Activated CD8-positive, alpha-beta T cell treated with anti-CD3 and anti-CD28 coated beads, Interleukin-2, amount 10 ng/mL, durations not matched to agents 7 days and 5 days (primary cell): ENCODE measurements at regions not wholly inside any gene's neighbourhood (a gene's known extent, or its start where the extent isn't known, plus 50 kb on each side); places are given as distances from the start of the nearest gene placed in this dataset.

ENCODE experiments used
- ATAC-seq: fragments of 150-1000 bp; cut with Tn5 transposase; one replicate; pipeline ENCODE4 v1.10.0; 2021; ENCODE audit warnings: moderate library complexity
- CTCF ChIA-PET: fragments of 350-600 bp; sonication (Branson Sonifier 250); formaldehyde crosslinking; loops from one replicate; lab custom pipeline; 2021; ENCODE audit warnings: antibody characterized with exemption; lab: Charles Lee
- POLR2A ChIA-PET: fragments of 350-600 bp; sonication (Branson Sonifier 250); formaldehyde crosslinking; loops from one replicate; lab custom pipeline; 2021; ENCODE audit warnings: antibody characterized with exemption; lab: Charles Lee
- DNase-seq: peaks from one replicate; pipeline ENCODE4 v3.0.0-alpha.2; 2020
- H3K27ac Mint-ChIP-seq: one replicate; pipeline ENCODE4 v1.8.0; 2021; ENCODE audit warnings: mild to moderate bottlenecking, mixed read lengths
- H3K27me3 Mint-ChIP-seq: one replicate; pipeline ENCODE4 v1.8.0; 2021; ENCODE audit warnings: low read depth, mixed read lengths
- H3K36me3 Mint-ChIP-seq: one replicate; pipeline ENCODE4 v1.8.0; 2021; ENCODE audit warnings: low read depth, mixed read lengths
- H3K4me1 Mint-ChIP-seq: one replicate; pipeline ENCODE4 v1.8.0; 2021; ENCODE audit warnings: low read depth, mixed read lengths
- H3K4me3 Mint-ChIP-seq: one replicate; pipeline ENCODE4 v1.8.0; 2021; ENCODE audit warnings: mild to moderate bottlenecking, mixed read lengths
- H3K9me3 Mint-ChIP-seq: one replicate; pipeline ENCODE4 v1.8.0; 2022; ENCODE audit warnings: mixed read lengths; ENCODE audit not compliant: insufficient read depth

DNA sequence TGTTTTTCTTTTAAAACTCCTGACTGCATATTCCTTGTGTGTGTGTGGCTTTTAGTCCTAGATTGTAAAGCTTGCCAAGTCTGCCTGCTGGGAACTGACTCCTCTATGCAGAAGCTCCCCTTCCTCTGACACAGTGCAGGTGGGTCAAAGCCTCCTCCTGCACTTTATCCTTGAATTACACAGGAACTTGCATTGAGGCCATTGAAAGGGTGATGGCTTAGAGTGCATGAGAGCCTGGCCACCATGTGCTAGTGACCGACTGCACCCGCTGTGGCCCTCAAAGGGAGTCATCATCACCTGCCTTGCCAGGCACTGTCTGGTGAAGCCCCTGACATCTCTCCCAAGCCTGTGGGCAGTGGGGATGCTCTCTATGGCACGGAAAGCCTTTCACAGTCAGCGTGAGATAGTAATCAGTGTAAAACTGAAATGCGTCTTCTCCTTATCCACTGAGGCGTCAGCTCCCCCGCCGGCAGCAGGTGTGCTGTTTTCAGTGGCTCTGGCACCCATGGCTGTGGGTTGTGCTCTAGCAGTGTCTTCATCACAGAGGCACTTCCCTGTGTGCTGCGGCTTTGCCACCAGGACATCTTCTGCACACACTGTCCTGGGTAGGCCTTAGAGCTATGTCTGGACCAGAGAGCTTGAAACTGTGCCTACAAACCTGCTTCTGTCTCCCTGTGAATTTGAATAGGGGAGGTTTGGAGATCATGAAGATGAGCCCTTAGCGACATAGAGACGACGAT lies 87.9 kb downstream of the THBS2 start:
- Mint-ChIP-seq H3K27ac (no peak overlapping the region), H3K4me3 (no peak overlapping the region), H3K4me1 (no peaks in the 10 kb centered on the region), H3K27me3 (no peaks in the 10 kb centered on the region), H3K9me3 (no peaks in the 10 kb centered on the region), H3K36me3 (no peaks in the 10 kb centered on the region)
- DNase-seq (peak; percentile 14), ATAC-seq (no peak)
- ChIA-PET POLR2A (no interaction called here), CTCF (no interaction called here)

DNA sequence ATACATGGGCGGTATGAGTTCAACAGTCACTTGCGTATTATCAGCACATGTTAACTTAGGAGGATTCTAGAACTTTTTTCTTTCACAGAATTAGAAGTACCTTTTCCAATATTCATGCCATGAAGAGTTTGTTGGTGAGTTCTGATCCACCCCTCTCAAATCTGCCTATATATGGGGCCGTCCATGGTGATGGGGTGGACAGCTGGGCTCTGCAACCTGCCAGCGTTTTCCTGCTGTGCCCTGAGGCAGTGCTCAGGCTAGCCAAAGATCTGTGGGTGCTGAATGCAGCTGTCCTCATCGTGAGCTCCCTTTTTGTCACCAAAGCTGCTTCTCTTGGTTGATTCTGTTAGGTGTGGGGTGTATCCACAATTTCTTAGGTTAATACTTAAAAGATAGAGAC lies 88.7 kb downstream of the THBS2 start:
- no peak overlapping the region for H3K4me3 Mint-ChIP-seq
- H3K36me3 Mint-ChIP-seq, result no peaks in the 10 kb centered on the region
- CTCF ChIA-PET, result no interaction called here

DNA sequence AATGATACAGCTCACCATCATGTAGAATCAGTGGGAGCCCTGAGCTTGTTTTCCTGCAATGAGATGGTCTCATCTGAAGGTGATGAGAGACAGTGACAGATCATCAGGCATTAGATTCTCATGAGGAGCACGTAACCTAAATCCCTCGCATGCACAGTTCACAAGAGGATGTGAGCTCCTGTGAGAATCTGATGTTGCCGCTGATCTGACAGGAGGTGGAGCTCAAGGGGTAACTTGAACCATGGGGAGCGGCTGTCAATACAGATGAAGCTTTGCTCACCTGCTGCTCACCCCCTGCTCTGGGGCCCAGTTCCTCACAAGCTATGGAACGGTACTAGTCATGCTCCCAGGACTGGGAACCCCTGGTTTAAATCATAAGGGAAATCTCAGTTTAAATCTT lies 89.2 kb downstream of the THBS2 start:
- Mint-ChIP-seq H3K4me3 (no peak overlapping the region), H3K9me3 (no peaks in the 10 kb centered on the region), H3K36me3 (no peaks in the 10 kb centered on the region), H3K27ac (no peak overlapping the region), H3K27me3 (no peaks in the 10 kb centered on the region), H3K4me1 (no peaks in the 10 kb centered on the region)
- CTCF ChIA-PET, result no interaction called here
- no peak for DNase-seq
- POLR2A ChIA-PET, result no interaction called here
- ATAC-seq, result no peak

More for the DNA sequence above, 88.7 kb downstream of the THBS2 start:
- POLR2A ChIA-PET, result no interaction called here
- DNase-seq (peak; percentile 4), ATAC-seq (no peak)
- no peaks in the 10 kb centered on the region for H3K4me1 Mint-ChIP-seq
- no peaks in the 10 kb centered on the region for H3K9me3 Mint-ChIP-seq
- H3K27ac Mint-ChIP-seq, result no peak overlapping the region
- no peaks in the 10 kb centered on the region for H3K27me3 Mint-ChIP-seq

DNA sequence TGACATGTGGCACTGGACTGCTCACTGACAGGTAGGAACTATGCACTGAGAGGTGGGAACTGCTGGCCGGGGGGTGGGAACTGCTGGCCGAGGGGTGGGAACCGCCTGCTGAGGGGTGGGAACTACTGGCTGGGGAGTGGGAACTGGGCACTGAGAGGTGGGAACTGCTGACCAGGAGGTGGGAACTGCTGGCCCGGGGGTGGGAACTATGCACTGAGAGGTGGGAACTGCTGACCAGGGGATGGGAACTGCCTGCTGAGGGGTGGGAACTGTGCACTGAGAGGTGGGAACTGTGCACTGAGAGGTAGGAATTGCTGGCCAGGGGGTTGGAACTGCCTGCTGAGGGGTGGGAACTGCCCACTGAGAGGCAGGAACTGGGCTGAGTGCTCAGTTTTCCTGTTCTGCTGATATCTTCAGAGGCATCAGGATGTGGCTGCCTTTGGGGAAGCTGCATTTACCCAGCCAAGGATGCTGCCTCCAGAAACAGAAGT lies 90.2 kb downstream of the THBS2 start:
- POLR2A ChIA-PET, result no interaction called here
- CTCF ChIA-PET, result no interaction called here
- H3K27me3 Mint-ChIP-seq, result no peaks in the 10 kb centered on the region

DNA sequence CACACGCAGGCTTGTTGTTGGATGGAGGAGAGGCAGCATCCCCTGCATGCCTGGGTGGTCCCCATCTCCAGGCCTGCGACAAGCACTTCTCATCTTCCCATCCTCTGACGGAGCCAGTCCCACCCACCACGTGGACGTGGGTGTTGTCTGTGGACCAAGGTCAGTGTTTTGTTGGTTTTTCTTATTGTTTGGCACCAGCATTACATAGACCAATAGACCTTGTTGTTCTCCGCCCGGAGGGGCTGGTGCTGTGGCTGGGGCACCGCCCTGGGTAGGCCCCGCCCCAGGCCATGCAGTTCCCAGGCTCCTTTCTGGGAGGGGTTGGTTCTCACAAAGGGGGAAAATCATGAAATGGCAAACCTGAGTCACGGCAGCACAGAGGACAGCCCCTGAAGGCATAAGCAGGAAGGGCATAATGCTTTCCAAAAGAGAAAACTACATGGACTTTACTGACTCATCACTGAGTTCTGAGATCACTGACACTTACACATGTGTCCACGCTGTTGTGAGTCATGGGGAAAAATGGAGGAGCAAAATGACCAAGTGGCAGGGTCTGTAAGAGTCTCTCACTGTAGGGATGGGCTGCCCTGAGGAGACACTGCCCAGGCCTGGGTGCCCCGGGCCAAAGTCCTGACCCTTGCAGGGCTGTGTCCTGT lies 90.8 kb downstream of the THBS2 start:
- no peak for ATAC-seq

More for the DNA sequence above, 90.2 kb downstream of the THBS2 start:
- Mint-ChIP-seq H3K9me3 (no peaks in the 10 kb centered on the region), H3K4me1 (no peaks in the 10 kb centered on the region), H3K4me3 (no peak overlapping the region), H3K36me3 (no peaks in the 10 kb centered on the region), H3K27ac (no peak overlapping the region)
- ATAC-seq (no peak), DNase-seq (no peak)

DNA sequence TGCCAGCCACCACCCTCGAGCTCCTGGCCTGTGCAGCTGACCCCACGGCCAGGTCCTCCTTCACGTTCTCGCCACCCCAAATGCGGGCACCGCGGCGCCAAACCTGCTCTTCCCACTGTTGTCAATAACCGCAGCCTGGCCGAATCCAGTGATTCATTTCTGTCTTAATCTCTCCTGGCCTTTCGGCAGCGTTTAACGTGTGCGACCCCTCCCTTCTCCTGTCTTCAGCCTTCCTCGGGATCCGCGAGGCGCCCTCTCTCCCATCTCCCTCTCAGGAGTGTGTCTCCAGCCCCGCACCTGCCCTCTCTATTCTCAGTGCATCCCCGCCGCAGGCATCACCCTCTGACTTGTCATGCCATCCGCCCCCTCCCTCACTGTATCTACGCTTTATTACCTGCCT lies 91.4 kb downstream of the THBS2 start:
- H3K4me3 Mint-ChIP-seq, result no peak overlapping the region
- no peaks in the 10 kb centered on the region for H3K4me1 Mint-ChIP-seq
- DNase-seq, result no peak
- ATAC-seq, result no peak
- H3K27me3 Mint-ChIP-seq, result no peaks in the 10 kb centered on the region
- no peaks in the 10 kb centered on the region for H3K9me3 Mint-ChIP-seq
- ChIA-PET CTCF (no interaction called here), POLR2A (no interaction called here)
- H3K36me3 Mint-ChIP-seq, result no peaks in the 10 kb centered on the region
- no peak overlapping the region for H3K27ac Mint-ChIP-seq

More for the DNA sequence above, 90.8 kb downstream of the THBS2 start:
- no peaks in the 10 kb centered on the region for H3K27me3 Mint-ChIP-seq
- H3K36me3 Mint-ChIP-seq, result no peaks in the 10 kb centered on the region
- no peak overlapping the region for H3K4me3 Mint-ChIP-seq
- H3K4me1 Mint-ChIP-seq, result no peaks in the 10 kb centered on the region
- DNase-seq, result no peak
- CTCF ChIA-PET, result no interaction called here
- POLR2A ChIA-PET, result no interaction called here
- no peak overlapping the region for H3K27ac Mint-ChIP-seq
- H3K9me3 Mint-ChIP-seq, result no peaks in the 10 kb centered on the region

DNA sequence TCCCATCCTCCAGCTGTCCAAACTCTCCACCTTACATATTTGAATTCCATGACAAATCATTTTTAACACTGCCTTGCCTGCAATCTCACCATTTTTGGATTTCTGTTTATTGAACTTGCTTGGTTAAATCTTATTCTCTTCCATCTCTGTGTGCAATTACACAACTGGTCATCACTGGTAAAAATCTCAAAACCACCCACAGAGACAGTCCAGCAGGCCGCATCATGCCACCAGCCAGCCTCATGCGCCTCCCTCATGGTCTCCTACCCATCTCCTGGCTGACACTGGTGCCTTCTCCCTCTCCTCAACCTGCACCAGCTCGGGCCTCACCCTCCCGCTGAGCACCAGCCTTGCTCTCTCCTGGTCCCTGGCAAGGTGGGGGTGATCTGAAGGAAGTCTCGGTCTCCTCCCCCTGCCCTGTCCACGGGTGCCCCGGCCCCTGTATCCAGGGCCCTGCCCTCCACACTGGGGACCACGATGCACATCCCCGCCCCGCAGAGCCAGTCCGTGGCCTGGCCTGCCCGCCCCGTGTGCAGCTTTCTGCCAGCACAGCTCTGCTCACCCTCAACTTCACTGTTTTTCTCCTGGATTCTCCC lies 92.0 kb downstream of the THBS2 start:
- no peaks in the 10 kb centered on the region for H3K36me3 Mint-ChIP-seq
- DNase-seq (no peak), ATAC-seq (no peak)
- no peak overlapping the region for H3K27ac Mint-ChIP-seq
- no peak overlapping the region for H3K4me3 Mint-ChIP-seq
- no peaks in the 10 kb centered on the region for H3K9me3 Mint-ChIP-seq
- CTCF ChIA-PET, result no interaction called here
- no peaks in the 10 kb centered on the region for H3K4me1 Mint-ChIP-seq
- POLR2A ChIA-PET, result no interaction called here
- H3K27me3 Mint-ChIP-seq, result no peaks in the 10 kb centered on the region

DNA sequence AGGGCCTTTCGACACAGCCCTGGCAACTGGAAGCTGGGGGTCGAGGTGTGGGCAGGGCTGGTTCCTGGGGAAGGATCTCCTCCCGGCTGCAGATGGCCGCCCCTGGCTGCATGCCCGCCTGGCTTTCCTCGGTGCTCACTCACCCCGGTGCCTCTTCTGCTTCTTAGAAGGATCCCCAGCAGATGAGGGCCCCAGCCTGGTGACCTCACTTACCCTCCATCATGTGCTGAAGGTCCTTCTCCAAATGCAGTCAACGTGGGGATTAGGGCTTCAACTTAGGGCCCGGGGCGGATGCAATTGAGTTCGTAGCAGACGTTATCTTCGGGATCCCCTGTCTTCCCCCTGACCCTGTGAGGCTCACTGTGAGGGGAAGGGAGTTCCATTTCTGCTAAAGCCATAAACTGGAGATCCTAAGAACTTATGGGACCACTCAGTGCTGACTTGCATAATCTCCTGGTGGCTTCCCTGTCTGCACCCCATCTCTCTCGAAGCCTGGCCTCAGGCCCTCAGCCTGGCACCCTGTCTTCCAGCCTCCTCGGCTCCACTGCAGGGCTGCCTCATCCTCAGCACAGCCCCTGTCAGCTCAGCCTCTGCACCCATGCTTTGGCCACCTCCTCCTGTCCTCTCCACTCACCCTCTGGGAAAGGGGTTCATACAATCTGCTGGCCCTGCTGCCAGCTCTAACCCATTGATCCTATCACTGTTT lies 92.6 kb downstream of the THBS2 start:
- Mint-ChIP-seq H3K4me3 (no peak overlapping the region), H3K4me1 (no peaks in the 10 kb centered on the region), H3K27me3 (no peaks in the 10 kb centered on the region), H3K27ac (no peak overlapping the region), H3K36me3 (no peaks in the 10 kb centered on the region), H3K9me3 (no peaks in the 10 kb centered on the region)
- no peak for DNase-seq
- ATAC-seq, result no peak
- ChIA-PET CTCF (no interaction called here), POLR2A (no interaction called here)

DNA sequence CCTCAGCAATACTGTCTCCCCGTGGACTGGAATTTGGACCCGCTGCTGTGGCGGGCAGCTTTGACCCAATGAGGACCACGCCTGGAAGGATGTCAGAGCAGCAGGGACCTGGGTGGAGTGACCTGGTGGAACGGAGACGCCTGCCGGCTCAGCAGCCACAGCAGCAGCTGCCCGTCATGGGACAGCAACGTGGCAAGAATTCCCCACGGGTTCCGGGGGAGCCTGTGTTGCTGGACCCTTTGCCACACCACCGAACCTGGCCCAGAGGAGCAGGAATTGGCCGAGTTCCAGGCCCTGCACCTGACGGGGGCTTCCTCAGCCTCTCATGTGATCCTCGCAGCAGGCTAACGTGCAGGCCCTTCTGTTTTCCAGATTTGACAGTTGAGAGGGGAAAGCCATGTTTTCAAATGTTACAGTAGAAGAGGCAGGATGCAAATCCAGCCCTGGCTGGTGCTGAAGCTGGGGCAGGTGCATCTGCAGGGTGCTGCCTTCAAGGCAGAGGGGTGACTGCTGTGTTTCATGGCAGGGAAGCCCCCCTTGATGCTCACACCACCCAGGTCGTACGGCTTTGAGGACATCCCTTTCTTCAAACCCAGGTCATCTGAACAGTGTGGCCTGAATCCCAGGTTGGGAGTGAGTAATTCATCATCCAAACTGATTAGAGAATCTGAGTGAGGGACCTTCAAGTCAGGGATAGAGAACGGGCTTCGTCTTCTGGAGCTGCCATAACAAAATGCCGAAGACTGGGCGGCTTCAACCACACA lies 93.4 kb downstream of the THBS2 start:
- ATAC-seq (no peak), DNase-seq (no peak)
- Mint-ChIP-seq H3K27ac (no peak overlapping the region), H3K9me3 (no peaks in the 10 kb centered on the region), H3K4me1 (no peaks in the 10 kb centered on the region), H3K27me3 (no peaks in the 10 kb centered on the region), H3K36me3 (no peaks in the 10 kb centered on the region), H3K4me3 (no peak overlapping the region)
- ChIA-PET POLR2A (no interaction called here), CTCF (no interaction called here)

DNA sequence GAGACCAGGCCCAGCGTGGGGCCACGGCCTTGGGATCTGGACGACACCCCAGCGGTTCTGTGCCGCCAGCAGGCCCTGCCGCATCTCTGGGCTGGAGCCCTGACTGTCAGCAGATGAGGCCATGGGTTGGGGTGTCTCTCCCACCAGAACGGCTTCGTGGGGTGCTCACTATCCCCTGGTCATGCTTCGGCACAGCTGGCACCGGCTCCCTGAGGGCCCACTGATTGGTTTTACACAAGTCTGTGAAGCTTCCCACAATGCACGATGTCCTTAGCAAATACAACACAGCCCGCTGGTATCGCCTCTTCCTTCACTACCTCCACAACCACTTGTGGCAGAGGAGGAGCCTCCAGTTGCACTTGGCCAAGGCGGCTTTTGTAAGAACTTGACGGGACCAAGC lies 94.3 kb downstream of the THBS2 start:
- Mint-ChIP-seq H3K4me1 (no peaks in the 10 kb centered on the region), H3K27me3 (no peaks in the 10 kb centered on the region), H3K27ac (no peak overlapping the region), H3K36me3 (no peaks in the 10 kb centered on the region), H3K4me3 (no peak overlapping the region), H3K9me3 (no peaks in the 10 kb centered on the region)
- ChIA-PET POLR2A (no interaction called here), CTCF (no interaction called here)
- ATAC-seq (no peak), DNase-seq (no peak)

DNA sequence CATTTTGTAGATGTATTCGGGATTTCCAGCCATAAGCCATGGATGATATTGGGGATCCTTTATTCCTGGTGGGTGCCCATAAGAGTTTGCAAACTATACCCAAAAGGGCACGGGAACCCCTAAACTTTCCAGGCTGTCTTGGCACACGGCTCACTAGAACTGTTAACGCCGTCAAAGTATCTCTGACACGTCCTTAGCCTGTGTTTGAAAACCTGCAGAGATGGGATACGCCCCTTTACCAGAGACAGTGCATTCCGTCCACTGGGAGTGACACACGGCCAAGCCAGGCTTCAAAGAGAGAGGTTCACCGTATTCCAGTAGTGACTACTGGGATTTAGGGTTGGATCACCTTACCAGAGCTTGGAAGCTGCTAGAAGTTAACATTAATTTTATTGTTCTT lies 95.0 kb downstream of the THBS2 start:
- H3K4me1 Mint-ChIP-seq, result no peaks in the 10 kb centered on the region
- ATAC-seq (no peak), DNase-seq (no peak)
- H3K27me3 Mint-ChIP-seq, result no peaks in the 10 kb centered on the region
- no peaks in the 10 kb centered on the region for H3K9me3 Mint-ChIP-seq
- POLR2A ChIA-PET, result no interaction called here
- CTCF ChIA-PET, result no interaction called here
- no peak overlapping the region for H3K27ac Mint-ChIP-seq
- H3K4me3 Mint-ChIP-seq, result no peak overlapping the region
- H3K36me3 Mint-ChIP-seq, result no peaks in the 10 kb centered on the region
